ENCODE measurements at regions not wholly inside any gene's neighbourhood (a gene's known extent, or its start where the extent isn't known, plus 50 kb on each side); places are given as distances from the start of the nearest gene placed in this dataset.

DNA sequence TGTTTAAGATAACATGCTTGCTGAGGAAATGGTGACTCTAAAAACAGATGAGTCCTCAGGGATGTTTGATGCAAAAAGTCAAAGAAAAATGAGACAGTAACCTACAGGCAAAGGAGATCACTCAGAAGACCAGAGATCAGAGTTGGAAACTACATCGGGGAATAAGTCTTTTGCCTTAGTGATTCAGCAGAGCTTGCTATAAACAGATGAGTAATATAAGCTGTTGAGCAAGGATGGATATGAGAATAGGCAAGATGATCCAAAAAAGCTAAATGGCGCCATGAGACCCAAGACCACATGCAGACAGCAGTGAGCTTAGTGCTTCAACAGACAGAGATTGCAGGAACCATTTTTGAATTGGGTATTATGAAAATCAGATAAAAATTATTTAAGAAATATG, 168.6 kb downstream of the POSTN start:
- Histone ChIP-seq H3K4me2 (ENCODE audit: insufficient read depth, low read length) (no peak overlapping the region), H3K79me2 (ENCODE audit: control insufficient read depth, insufficient read depth, low read length) (no peaks in the 10 kb centered on the region), H3K36me3 (ENCODE audit: control insufficient read depth, insufficient read depth, low read length) (no peaks in the 10 kb centered on the region), H3K4me1 (replicated peaks in 1 of 2; ENCODE audit: control insufficient read depth in 2 of 2, insufficient read depth in 2 of 2, low read length in 2 of 2) (no peaks in the 10 kb centered on the region), H2AFZ (ENCODE audit: low read depth, low read length) (no peak overlapping the region), H3K27ac (ENCODE audit: extremely low read depth, low read depth, low read length) (no peak overlapping the region), H4K20me1 (replicated peaks; ENCODE audit: control insufficient read depth, insufficient read depth, low read length) (no peaks in the 10 kb centered on the region), H3K4me3 (no peak overlapping the region), H3K9ac (ENCODE audit: insufficient read depth in 1 of 2, low read depth in 2 of 2, low read length in 2 of 2) (no peak overlapping the region), H3K9me1 (ENCODE audit: control insufficient read depth, insufficient read depth, low read length) (no peaks in the 10 kb centered on the region), H3K9me3 (replicated peaks; ENCODE audit: control insufficient read depth, insufficient read depth, low read depth, low read length) (no peaks in the 10 kb centered on the region), H3K27me3 (ENCODE audit: control insufficient read depth in 2 of 2, insufficient read depth in 2 of 2, low read length in 2 of 2) (no peaks in the 10 kb centered on the region)
- intact Hi-C loops (cut with micrococcal nuclease) = no loop called here
- no peak for FAIRE-seq
- POLR2A ChIA-PET = interaction anchor here (0.9 kb wide), 1 partner anchor 9 kb away, joined by 3 read pairs; no protein-coding TSS in a partner anchor
- CTCF ChIA-PET (ENCODE audit: low intra/inter-chr PET ratio) = no interaction called here
- DNase-seq (ENCODE audit: extremely low read depth in 1 of 4, low spot score in 3 of 4) = no peak
- in situ Hi-C loops (cut with MboI) = no loop called here
- 0% methylated on average over 2 of the region's 2 CpGs for WGBS (ENCODE audit: insufficient coverage, low coverage, missing lambda C conversion rate)
- no TSS peak for BruUV-seq (replicated peaks)
- ATAC-seq = no peak
- TF ChIP-seq XRCC3 (IDR thresholded peaks at IDR 0.05) (no peak), ZNF282 (CRISPR knock-in tag; IDR thresholded peaks at IDR 0.05) (no peak), HDAC6 (IDR thresholded peaks at IDR 0.05; ENCODE audit: low read depth, low read length) (no peak), RCOR1 (IDR thresholded peaks at IDR 0.05; ENCODE audit: borderline replicate concordance in 1 of 2, low read depth in 2 of 2, low read length in 2 of 2) (no peak), ZSCAN32 (CRISPR knock-in tag; IDR thresholded peaks at IDR 0.05) (no peak), SIN3A (IDR thresholded peaks at IDR 0.05; ENCODE audit: borderline replicate concordance in 2 of 2, control insufficient read depth in 1 of 2, low read depth in 2 of 2, low read length in 2 of 2) (no peak), KLF1 (tag; IDR thresholded peaks at IDR 0.05) (no peak), BACH1 (tag; IDR thresholded peaks at IDR 0.05) (no peak), PTTG1 (tag; IDR thresholded peaks at IDR 0.05; ENCODE audit: low read depth) (no peak), FOSL1 (tag; conservative IDR thresholded peaks at IDR 0.05) (no peak), SMAD4 (CRISPR knock-in tag; conservative IDR thresholded peaks at IDR 0.05) (no peak), FOXA1 (IDR thresholded peaks at IDR 0.05; ENCODE audit: borderline replicate concordance) (no peak), MYBL2 (IDR thresholded peaks at IDR 0.05; ENCODE audit: low read depth) (no peak), MYBL2 (CRISPR knock-in tag; IDR thresholded peaks at IDR 0.05; ENCODE audit: borderline replicate concordance) (no peak)
- TF ChIP-seq, protein P1, sequence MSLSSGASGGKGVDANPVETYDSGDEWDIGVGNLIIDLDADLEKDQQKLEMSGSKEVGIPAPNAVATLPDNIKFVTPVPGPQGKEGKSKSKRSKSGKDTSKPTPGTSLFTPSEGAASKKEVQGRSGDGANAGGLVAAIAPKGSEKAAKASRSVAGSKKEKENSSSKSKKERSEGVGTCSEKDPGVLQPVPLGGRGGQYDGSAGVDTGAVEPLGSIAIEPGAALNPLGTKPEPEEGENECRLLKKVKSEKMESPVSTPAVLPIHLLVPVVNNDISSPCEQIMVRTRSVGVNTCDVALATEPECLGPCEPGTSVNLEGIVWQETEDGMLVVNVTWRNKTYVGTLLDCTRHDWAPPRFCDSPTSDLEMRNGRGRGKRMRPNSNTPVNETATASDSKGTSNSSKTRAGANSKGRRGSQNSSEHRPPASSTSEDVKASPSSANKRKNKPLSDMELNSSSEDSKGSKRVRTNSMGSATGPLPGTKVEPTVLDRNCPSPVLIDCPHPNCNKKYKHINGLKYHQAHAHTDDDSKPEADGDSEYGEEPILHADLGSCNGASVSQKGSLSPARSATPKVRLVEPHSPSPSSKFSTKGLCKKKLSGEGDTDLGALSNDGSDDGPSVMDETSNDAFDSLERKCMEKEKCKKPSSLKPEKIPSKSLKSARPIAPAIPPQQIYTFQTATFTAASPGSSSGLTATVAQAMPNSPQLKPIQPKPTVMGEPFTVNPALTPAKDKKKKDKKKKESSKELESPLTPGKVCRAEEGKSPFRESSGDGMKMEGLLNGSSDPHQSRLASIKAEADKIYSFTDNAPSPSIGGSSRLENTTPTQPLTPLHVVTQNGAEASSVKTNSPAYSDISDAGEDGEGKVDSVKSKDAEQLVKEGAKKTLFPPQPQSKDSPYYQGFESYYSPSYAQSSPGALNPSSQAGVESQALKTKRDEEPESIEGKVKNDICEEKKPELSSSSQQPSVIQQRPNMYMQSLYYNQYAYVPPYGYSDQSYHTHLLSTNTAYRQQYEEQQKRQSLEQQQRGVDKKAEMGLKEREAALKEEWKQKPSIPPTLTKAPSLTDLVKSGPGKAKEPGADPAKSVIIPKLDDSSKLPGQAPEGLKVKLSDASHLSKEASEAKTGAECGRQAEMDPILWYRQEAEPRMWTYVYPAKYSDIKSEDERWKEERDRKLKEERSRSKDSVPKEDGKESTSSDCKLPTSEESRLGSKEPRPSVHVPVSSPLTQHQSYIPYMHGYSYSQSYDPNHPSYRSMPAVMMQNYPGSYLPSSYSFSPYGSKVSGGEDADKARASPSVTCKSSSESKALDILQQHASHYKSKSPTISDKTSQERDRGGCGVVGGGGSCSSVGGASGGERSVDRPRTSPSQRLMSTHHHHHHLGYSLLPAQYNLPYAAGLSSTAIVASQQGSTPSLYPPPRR (CRISPR knock-in tag; IDR thresholded peaks at IDR 0.05; ENCODE audit: borderline replicate concordance) = no peak
- TF ChIP-seq, protein P2, sequence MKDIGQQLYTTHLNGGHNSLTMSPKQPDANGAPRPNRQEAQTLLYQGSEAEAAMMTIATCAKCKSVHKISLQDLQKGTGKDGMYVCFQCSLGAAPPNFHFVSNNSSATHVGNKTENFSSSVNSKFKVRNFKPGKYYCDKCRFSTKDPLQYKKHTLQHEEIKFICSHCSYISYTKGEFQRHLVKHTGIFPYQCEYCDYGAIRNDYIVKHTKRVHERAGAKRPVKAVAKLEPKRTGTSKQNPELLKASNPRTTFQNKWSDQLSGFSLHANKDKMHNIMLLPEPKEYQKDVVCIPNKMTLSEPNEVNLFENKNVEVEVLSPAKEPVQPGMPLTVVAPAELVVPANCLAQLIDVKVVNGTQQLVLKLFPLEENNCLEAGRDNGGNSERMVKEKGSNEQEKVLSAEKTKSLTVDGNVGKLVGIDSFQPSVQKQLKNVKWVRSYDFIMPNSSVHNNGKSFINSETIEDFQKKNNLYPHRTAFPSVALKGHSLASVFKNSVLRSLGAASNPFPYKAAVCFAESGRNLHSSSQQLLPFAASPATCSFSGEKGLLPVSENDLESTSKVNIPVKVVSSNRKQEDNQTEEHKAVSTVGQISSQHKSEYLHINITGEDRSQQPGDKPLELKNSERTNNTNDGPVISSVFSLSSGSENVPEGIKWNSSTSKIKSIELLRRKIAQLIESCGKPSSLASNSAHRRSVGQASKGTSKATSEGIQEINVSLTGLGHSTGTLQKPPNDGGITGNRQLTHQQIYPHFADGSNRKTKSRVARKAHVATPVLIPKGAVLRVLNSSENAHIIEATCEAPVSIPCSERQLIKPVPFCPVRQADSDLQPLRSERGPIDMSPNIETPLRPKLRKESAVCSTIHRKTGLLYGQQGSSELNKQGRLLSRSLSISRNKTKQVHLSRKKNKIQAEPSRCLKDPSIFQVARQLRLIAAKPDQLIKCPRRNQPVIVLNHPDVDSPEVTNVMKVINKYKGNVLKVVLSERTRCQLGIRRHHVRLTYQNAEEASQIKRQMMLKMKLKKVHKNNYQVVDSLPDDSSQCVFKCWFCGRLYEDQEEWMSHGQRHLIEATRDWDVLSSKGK (CRISPR knock-in tag; IDR thresholded peaks at IDR 0.05) = no peak
